Neural crest cell (in vitro differentiated cells): ENCODE measurements at regions not wholly inside any gene's neighbourhood (a gene's known extent, or its start where the extent isn't known, plus 50 kb on each side); places are given as distances from the start of the nearest gene placed in this dataset. TPM values are rescaled to one million over a fixed set of nuclear protein-coding genes. Genes with fewer than 3 reads are reported as not detected.

Experiments
- DNase-seq: peaks from one replicate; pipeline ENCODE4 v3.0.0; 2021; ENCODE audit warnings: low read depth, mixed read lengths, low spot score
- H3K27ac Mint-ChIP-seq: one replicate; pipeline ENCODE4 v1.8.0; 2021; ENCODE audit warnings: mild to moderate bottlenecking, mixed read lengths; ENCODE audit not compliant: unreplicated experiment
- H3K27me3 Mint-ChIP-seq: 2 replicates; pipeline ENCODE4 v1.8.0; 2021; ENCODE audit warnings: low read depth, mild to moderate bottlenecking, mixed read lengths
- H3K36me3 Mint-ChIP-seq: 2 replicates; pipeline ENCODE4 v1.8.0; 2021; ENCODE audit warnings: low read depth, mild to moderate bottlenecking, mixed read lengths
- H3K4me1 Mint-ChIP-seq: 2 replicates; pipeline ENCODE4 v1.8.0; 2021; ENCODE audit warnings: mixed read lengths
- H3K4me3 Mint-ChIP-seq: one replicate; pipeline ENCODE4 v1.8.0; 2021; ENCODE audit warnings: mild to moderate bottlenecking, mixed read lengths
- H3K9me3 Mint-ChIP-seq: 2 replicates; pipeline ENCODE4 v1.8.0; 2021; ENCODE audit warnings: mixed read lengths
- CTCF ChIP-seq: fragments of 200-600 bp; sonication (generic); conservative IDR thresholded peaks from 2 replicates; pipeline ENCODE4 v1.5.0; 2021; ENCODE audit warnings: antibody characterized with exemption, mild to moderate bottlenecking
- microRNA-seq: library from miRNA; unstranded; fragments of <30 nt; microRNA quantifications from one replicate; pipeline ENCODE4, GENCODE V29; 2020

GRCh38 chr2:58299123-58299522 lies 58.0 kb upstream of the FANCL start:
- H3K27ac Mint-ChIP-seq, result no peak overlapping the region
- H3K4me3 Mint-ChIP-seq, result no peak overlapping the region
- H3K9me3 Mint-ChIP-seq, result peaks cover 5% of the 10 kb centered on the region
- no peak for TF ChIP-seq CTCF
- peaks cover under 1% of the 10 kb centered on the region for H3K36me3 Mint-ChIP-seq
- DNase-seq, result no peak
- no peaks in the 10 kb centered on the region for H3K4me1 Mint-ChIP-seq
- no peaks in the 10 kb centered on the region for H3K27me3 Mint-ChIP-seq

- no peaks in the 10 kb centered on the region for H3K27me3 Mint-ChIP-seq
- no peaks in the 10 kb centered on the region for H3K4me1 Mint-ChIP-seq
- no peak for TF ChIP-seq CTCF
- DNase-seq, result no peak
- no peaks in the 10 kb centered on the region for H3K36me3 Mint-ChIP-seq
- H3K4me3 Mint-ChIP-seq, result no peak overlapping the region
- no peak overlapping the region for H3K27ac Mint-ChIP-seq
- H3K9me3 Mint-ChIP-seq, result no peaks in the 10 kb centered on the region
These were observed 51.9 kb upstream of the FANCL start for GRCh38 chr2:58293056-58293455.

GRCh38 chr2:58291726-58292438 lies 50.8 kb upstream of the FANCL start:
- no peak for DNase-seq
- H3K27ac Mint-ChIP-seq, result no peak overlapping the region
- no peak overlapping the region for H3K4me3 Mint-ChIP-seq
- TF ChIP-seq CTCF, result no peak
- H3K4me1 Mint-ChIP-seq, result no peaks in the 10 kb centered on the region
- H3K9me3 Mint-ChIP-seq, result no peaks in the 10 kb centered on the region
- no peaks in the 10 kb centered on the region for H3K27me3 Mint-ChIP-seq
- H3K36me3 Mint-ChIP-seq, result no peaks in the 10 kb centered on the region

Small RNA genes in the stretch of these regions (microRNA-seq; reads per million reads assigned to microRNA genes)
- gene MIR4432, result not detected
